ENCODE measurements at regions not wholly inside any gene's neighbourhood (a gene's known extent, or its start where the extent isn't known, plus 50 kb on each side); places are given as distances from the start of the nearest gene placed in this dataset.
"Not testable (repeated sequence)": the region's sequence is repeated elsewhere in the genome, so short reads cannot be mapped to it uniquely, and the experiment has no call there.

DNA sequence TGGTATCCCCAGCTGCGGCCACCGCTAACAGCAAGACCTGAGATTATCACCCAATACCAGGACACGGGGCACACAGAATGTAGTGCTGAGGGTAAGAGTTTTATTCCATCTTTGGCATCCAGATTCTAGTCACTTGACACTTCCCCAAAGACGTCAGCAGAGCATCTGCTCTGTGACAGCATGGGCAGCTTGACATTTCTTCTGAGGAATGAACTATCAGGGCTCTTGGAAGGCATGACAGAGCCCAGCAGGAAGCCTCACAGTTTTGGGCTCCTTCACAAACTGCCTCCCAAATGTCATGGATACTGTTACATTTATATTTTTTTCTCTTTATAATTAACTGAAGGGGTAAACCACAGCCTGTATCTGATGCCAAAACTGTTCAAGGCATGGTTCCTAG, 1010.7 kb downstream of the TDRD15 start:
- WGBS, 4 donors = 67 to 86% (median 71%) methylated on average over 4 of the region's 4 CpGs
- H3K27ac ChIP-seq = no peak overlapping the region
- TF ChIP-seq POLR2A (IDR thresholded peaks at IDR 0.05) = no peak
- TF ChIP-seq, protein P1, sequence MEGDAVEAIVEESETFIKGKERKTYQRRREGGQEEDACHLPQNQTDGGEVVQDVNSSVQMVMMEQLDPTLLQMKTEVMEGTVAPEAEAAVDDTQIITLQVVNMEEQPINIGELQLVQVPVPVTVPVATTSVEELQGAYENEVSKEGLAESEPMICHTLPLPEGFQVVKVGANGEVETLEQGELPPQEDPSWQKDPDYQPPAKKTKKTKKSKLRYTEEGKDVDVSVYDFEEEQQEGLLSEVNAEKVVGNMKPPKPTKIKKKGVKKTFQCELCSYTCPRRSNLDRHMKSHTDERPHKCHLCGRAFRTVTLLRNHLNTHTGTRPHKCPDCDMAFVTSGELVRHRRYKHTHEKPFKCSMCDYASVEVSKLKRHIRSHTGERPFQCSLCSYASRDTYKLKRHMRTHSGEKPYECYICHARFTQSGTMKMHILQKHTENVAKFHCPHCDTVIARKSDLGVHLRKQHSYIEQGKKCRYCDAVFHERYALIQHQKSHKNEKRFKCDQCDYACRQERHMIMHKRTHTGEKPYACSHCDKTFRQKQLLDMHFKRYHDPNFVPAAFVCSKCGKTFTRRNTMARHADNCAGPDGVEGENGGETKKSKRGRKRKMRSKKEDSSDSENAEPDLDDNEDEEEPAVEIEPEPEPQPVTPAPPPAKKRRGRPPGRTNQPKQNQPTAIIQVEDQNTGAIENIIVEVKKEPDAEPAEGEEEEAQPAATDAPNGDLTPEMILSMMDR (IDR thresholded peaks at IDR 0.05) = no peak
- no peak overlapping the region for H3K4me3 ChIP-seq
- no peaks in the 10 kb centered on the region for H3K36me3 ChIP-seq
- DNase-seq (no peak), ATAC-seq (no peak)
- no peaks in the 10 kb centered on the region for H3K4me1 ChIP-seq
- peaks cover 0 to 4% (median 0%) of the 10 kb centered on the region in 12 donors for H3K9me3 ChIP-seq
- intact Hi-C loops (cut with DNase I) = no loop called here
- H3K27me3 ChIP-seq = no peaks in the 10 kb centered on the region

DNA sequence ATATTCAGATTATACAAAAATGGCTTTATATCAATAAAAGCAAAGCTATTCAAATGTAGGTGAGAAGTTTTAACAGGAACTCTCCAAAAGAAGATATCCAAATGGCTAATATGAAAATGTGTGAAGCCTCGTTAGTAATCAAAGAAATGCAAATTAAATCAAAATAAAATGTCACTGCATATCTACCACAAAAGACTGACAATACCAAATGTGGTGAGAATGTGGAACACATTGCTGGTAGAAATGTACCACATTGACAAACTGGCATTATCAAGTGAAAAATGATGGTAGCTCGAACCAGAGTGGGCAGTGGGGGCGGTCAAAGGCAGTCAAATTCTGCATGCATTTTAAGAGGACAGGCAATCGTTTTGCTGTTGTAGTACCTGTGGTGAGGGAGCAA, 1012.7 kb downstream of the TDRD15 start:
- DNase-seq (no peak), ATAC-seq (no peak)
- Histone ChIP-seq H3K4me1 (no peaks in the 10 kb centered on the region), H3K9me3 (no peaks in the 10 kb centered on the region), H3K27me3 (no peaks in the 10 kb centered on the region), H3K27ac (no peak overlapping the region), H3K36me3 (no peaks in the 10 kb centered on the region), H3K4me3 (no peak overlapping the region)
- intact Hi-C loops (cut with DNase I) = no loop called here
- no peak for TF ChIP-seq POLR2A (IDR thresholded peaks at IDR 0.05)
- TF ChIP-seq, protein P1 (IDR thresholded peaks at IDR 0.05) = no peak
- 71 to 78% (median 74%) methylated on average over 4 of the region's 4 CpGs for WGBS, 4 donors

DNA sequence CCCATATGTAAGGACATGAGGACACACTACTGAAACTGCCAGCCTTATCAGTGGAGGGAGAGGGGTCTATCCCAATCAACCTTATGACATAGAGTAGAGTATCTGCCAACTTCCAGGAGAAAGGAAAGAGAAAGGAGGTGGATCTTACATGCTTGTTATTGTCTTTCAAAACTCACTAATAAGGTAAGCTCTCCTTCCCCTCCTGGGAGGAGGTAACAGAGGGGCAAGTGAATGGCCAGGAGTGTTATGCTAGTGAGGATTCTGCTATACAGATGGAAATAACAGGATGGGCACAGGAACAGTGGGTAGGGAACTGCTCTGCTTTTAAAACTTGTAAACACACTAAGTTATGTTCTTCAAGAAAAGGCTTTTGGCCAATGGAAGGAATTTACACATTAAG, 1020.1 kb downstream of the TDRD15 start:
- Histone ChIP-seq H3K27me3 (no peaks in the 10 kb centered on the region), H3K4me1 (no peaks in the 10 kb centered on the region), H3K9me3 (peaks cover 0 to 24% (median 6%) of the 10 kb centered on the region in 12 donors), H3K36me3 (no peaks in the 10 kb centered on the region), H3K27ac (no peak overlapping the region), H3K4me3 (no peak overlapping the region)
- intact Hi-C loops (cut with DNase I) = no loop called here
- no peak for DNase-seq
- TF ChIP-seq POLR2A (IDR thresholded peaks at IDR 0.05) = no peak
- TF ChIP-seq, protein P1 (IDR thresholded peaks at IDR 0.05) = no peak
- ATAC-seq = no peak

DNA sequence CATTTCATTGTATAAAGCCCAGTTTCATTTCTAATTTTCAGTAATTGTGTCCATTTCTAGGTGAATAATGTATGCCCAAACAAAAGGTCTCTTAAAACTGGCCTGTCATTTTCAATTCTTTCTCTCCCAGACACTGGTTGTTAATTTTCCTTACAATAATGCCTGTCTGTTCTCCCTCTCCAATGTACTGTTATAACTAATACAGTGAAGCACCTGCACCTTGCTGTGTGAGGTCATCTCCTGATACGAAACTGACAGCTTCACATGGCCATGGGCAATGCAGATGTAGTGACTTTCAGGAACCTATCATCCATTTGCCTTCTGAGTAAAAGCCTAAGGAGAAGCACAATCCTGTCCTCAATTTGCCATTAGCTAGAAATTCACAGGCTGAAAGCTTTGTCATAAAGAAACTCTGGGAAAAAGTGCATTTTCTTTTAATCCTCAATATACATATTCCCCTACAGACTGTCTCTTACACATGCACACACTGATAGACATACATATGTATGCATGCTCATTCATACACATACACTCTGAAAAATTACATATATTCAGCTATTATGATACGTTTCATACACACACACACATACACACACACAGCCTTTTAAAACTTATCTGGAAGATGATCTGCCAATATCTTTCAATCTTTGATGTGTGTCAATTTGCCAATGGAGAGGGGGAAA, 1030.3 kb downstream of the TDRD15 start:
- TF ChIP-seq, protein P1 (IDR thresholded peaks at IDR 0.05) = no peak
- no peak for TF ChIP-seq POLR2A (IDR thresholded peaks at IDR 0.05)
- WGBS, 4 donors = 43 to 49% (median 45%) methylated on average over 2 of the region's 2 CpGs
- peaks cover 0 to 2% (median 0%) of the 10 kb centered on the region in 12 donors for H3K9me3 ChIP-seq
- H3K27me3 ChIP-seq = no peaks in the 10 kb centered on the region
- no peaks in the 10 kb centered on the region for H3K36me3 ChIP-seq
- intact Hi-C loops (cut with DNase I) = no loop called here
- ATAC-seq (no peak), DNase-seq (no peak)
- H3K27ac ChIP-seq = no peak overlapping the region
- H3K4me1 ChIP-seq = no peaks in the 10 kb centered on the region
- no peak overlapping the region for H3K4me3 ChIP-seq

DNA sequence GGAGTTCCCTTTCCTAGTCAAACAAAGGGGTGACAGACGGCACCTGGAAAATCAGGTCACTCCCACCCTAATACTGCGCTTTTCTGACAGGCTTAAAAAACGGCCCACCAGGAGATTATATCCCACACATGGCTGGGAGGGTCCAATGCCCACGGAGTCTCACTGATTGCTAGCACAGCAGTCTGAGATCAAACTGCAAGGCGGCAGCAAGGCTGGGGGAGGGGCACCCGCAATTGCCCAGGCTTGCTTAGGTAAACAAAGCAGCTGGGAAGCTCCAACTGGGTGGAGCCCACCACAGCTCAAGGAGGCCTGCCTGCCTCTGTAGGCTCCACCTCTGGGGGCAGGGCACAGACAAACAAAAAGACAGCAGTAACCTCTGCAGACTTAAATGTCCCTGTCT, 1032.9 kb downstream of the TDRD15 start:
- H3K36me3 ChIP-seq; H3K9me3 ChIP-seq; DNase-seq; H3K4me3 ChIP-seq; H3K27me3 ChIP-seq; intact Hi-C loops (cut with DNase I); ATAC-seq; H3K4me1 ChIP-seq; H3K27ac ChIP-seq: not testable (repeated sequence)
- 74 to 89% (median 82%) methylated on average over 3 to 6 of the region's 6 CpGs for WGBS, 4 donors

Measured in heart left ventricle (tissue), 16 donors.